H1 (cell line): ENCODE measurements at regions not wholly inside any gene's neighbourhood (a gene's known extent, or its start where the extent isn't known, plus 50 kb on each side); places are given as distances from the start of the nearest gene placed in this dataset.

Source experiments
- CTCF ChIA-PET: fragments of 300-600 bp; sonication (Branson Sonifier 250); formaldehyde crosslinking; loops from one replicate; lab custom pipeline; 2021; ENCODE audit not compliant: partially characterized antibody; lab: Charles Lee
- POLR2A ChIA-PET: fragments of 300-600 bp; sonication (Branson Sonifier 250); formaldehyde crosslinking; loops from one replicate; lab custom pipeline; 2021; ENCODE audit warnings: inconsistent platforms; ENCODE audit not compliant: partially characterized antibody; lab: Charles Lee
- DNase-seq, 2 experiments: peaks; one replicate each; pipeline versions ENCODE4 v3.0.0 to v3.0.0-alpha.2; 2010 to 2022; ENCODE audit warnings: low spot score in 2 of 2, low read depth in 1 of 2, mixed read lengths in 1 of 2
- FAIRE-seq: peaks from 2 replicates; lab custom pipeline; 2011; peaks lifted over from hg19 to GRCh38; lab: Jason Lieb, UNC
- H2AFZ ChIP-seq: 2 replicates; pipeline ENCODE4 v1.8.1; 2012; ENCODE audit warnings: low read length, inconsistent platforms
- H2AK5ac ChIP-seq: 2 replicates; pipeline ENCODE4 v1.6.1; 2013; ENCODE audit warnings: low read depth, low read length
- H2BK120ac ChIP-seq: replicated peaks from 2 replicates; pipeline ENCODE3; 2013; ENCODE audit warnings: low read depth, low read length, inconsistent platforms
- H2BK12ac ChIP-seq: 2 replicates; pipeline ENCODE4 v1.6.1; 2013; ENCODE audit warnings: low read depth, low read length
- H2BK15ac ChIP-seq: 2 replicates; pipeline ENCODE4 v1.6.1; 2013; ENCODE audit warnings: low read length
- H2BK20ac ChIP-seq: 2 replicates; pipeline ENCODE4 v1.6.1; 2013; ENCODE audit warnings: low read length
- H2BK5ac ChIP-seq: 2 replicates; pipeline ENCODE4 v1.6.1; 2013; ENCODE audit warnings: low read depth, low read length
- H3K14ac ChIP-seq: 2 replicates; pipeline ENCODE4 v1.6.1; 2013; ENCODE audit warnings: inconsistent platforms; ENCODE audit not compliant: insufficient read length
- H3K18ac ChIP-seq: 2 replicates; pipeline ENCODE4 v1.6.1; 2013; ENCODE audit warnings: low read length; ENCODE audit errors: extremely low read depth
- H3K23ac ChIP-seq: 2 replicates; pipeline ENCODE4 v1.6.1; 2013; ENCODE audit warnings: inconsistent platforms; ENCODE audit not compliant: insufficient read length
- H3K23me2 ChIP-seq: 2 replicates; pipeline ENCODE4 v1.6.1; 2013; ENCODE audit warnings: low read depth, low read length
- H3K27ac ChIP-seq: 2 replicates; pipeline ENCODE4 v1.6.1; 2011; ENCODE audit warnings: low read depth, low read length, inconsistent platforms
- H3K27me3 ChIP-seq, 4 experiments: replicated peaks in 1 of 4; 1 replicate in 1 of 4; 2 replicates in 3 of 4; pipeline versions ENCODE4 v1.6.1 to v1.8.1; 2011 to 2013; ENCODE audit warnings: low read length in 3 of 4, mild to moderate bottlenecking in 3 of 4, inconsistent platforms in 2 of 4, mixed read lengths in 2 of 4, moderate library complexity in 1 of 4; ENCODE audit not compliant: control insufficient read depth in 3 of 4, insufficient read depth in 3 of 4; ENCODE audit errors: extremely low read depth in 1 of 4
- H3K36me3 ChIP-seq, 4 experiments: 2 replicates each; pipeline versions ENCODE4 v1.6.1 to v1.8.1; 2011 to 2013; ENCODE audit warnings: mild to moderate bottlenecking in 4 of 4, low read length in 3 of 4, moderate library complexity in 2 of 4, control low read depth in 1 of 4, inconsistent platforms in 1 of 4; ENCODE audit not compliant: insufficient read depth in 4 of 4, control insufficient read depth in 2 of 4
- H3K4ac ChIP-seq: replicated peaks from 2 replicates; pipeline ENCODE3; 2013; ENCODE audit warnings: low read length, low read depth, mixed read lengths, inconsistent platforms; ENCODE audit not compliant: insufficient read length
- H3K4me1 ChIP-seq, 4 experiments: replicated peaks in 1 of 4; 1 replicate in 1 of 4; 2 replicates in 3 of 4; pipeline versions ENCODE4 v1.6.1 to v1.8.1; 2011 to 2013; ENCODE audit warnings: low read length in 3 of 4, inconsistent platforms in 2 of 4, mixed read lengths in 1 of 4; ENCODE audit not compliant: insufficient read depth in 4 of 4, control insufficient read depth in 3 of 4
- H3K4me2 ChIP-seq, 2 experiments: 2 replicates each; pipeline versions ENCODE4 v1.6.1 to v1.8.1; 2011 to 2013; ENCODE audit warnings: low read depth in 2 of 2, low read length in 2 of 2, control low read depth in 1 of 2, inconsistent platforms in 1 of 2, mild to moderate bottlenecking in 1 of 2; ENCODE audit not compliant: insufficient read depth in 1 of 2
- H3K4me3 ChIP-seq, 4 experiments: fragments of 200-600, 300-600 bp in 1 of 4; sonication (generic), shearing (Covaris generic), sonication (Bioruptor Twin) in 1 of 4; 2 replicates each; pipeline versions ENCODE4 v1.5.1 to v1.8.1; 2011 to 2016; ENCODE audit warnings: low read length in 4 of 4, low read depth in 3 of 4, control low read depth in 2 of 4, inconsistent platforms in 2 of 4, mild to moderate bottlenecking in 2 of 4, mixed read lengths in 1 of 4, moderate library complexity in 1 of 4; ENCODE audit not compliant: insufficient read depth in 2 of 4; ENCODE audit errors: extremely low read depth in 1 of 4
- H3K56ac ChIP-seq: replicated peaks from 2 replicates; pipeline ENCODE3; 2013; ENCODE audit warnings: low read depth, mild to moderate bottlenecking, mixed read lengths, low read length, inconsistent platforms; ENCODE audit not compliant: insufficient read length
- H3K79me1 ChIP-seq: 2 replicates; pipeline ENCODE4 v1.6.1; 2013; ENCODE audit warnings: low read depth, low read length, control low read depth
- H3K79me2 ChIP-seq, 2 experiments: 2 replicates each; pipeline versions ENCODE4 v1.6.1 to v1.8.1; 2012 to 2013; ENCODE audit warnings: low read length in 2 of 2, mild to moderate bottlenecking in 2 of 2, inconsistent platforms in 1 of 2; ENCODE audit not compliant: insufficient read depth in 2 of 2, control insufficient read depth in 1 of 2
- H3K9ac ChIP-seq, 4 experiments: replicated peaks in 1 of 4; 1 replicate in 1 of 4; 2 replicates in 3 of 4; pipeline versions ENCODE4 v1.6.1 to v1.8.1; 2011 to 2013; ENCODE audit warnings: low read depth in 3 of 4, low read length in 3 of 4, control low read depth in 2 of 4, mild to moderate bottlenecking in 2 of 4, moderate library complexity in 2 of 4, inconsistent platforms in 1 of 4; ENCODE audit errors: extremely low read depth in 1 of 4
- H3K9me3 ChIP-seq, 2 experiments: 2 replicates each; pipeline versions ENCODE4 v1.6.1 to v1.8.1; 2012 to 2013; ENCODE audit warnings: mild to moderate bottlenecking in 2 of 2, moderate library complexity in 2 of 2, control low read depth in 1 of 2, inconsistent platforms in 1 of 2, low read depth in 1 of 2, low read length in 1 of 2, mixed read lengths in 1 of 2; ENCODE audit not compliant: insufficient read depth in 2 of 2
- H4K20me1 ChIP-seq, 2 experiments: replicated peaks in 1 of 2; 2 replicates each; pipeline versions ENCODE3 to v1.8.1; 2011 to 2013; ENCODE audit warnings: inconsistent platforms in 2 of 2, low read length in 2 of 2, mild to moderate bottlenecking in 1 of 2; ENCODE audit not compliant: insufficient read depth in 2 of 2, control insufficient read depth in 1 of 2
- H4K5ac ChIP-seq: 2 replicates; pipeline ENCODE4 v1.6.1; 2013; ENCODE audit warnings: low read length, low read depth, mixed read lengths, inconsistent platforms; ENCODE audit not compliant: insufficient read length
- H4K8ac ChIP-seq: 2 replicates; pipeline ENCODE4 v1.8.0; 2013; ENCODE audit warnings: mild to moderate bottlenecking, moderate library complexity, low read length, inconsistent platforms; ENCODE audit not compliant: insufficient read depth; ENCODE audit errors: extremely low read depth
- H4K91ac ChIP-seq: replicated peaks from 2 replicates; pipeline ENCODE3; 2013; ENCODE audit warnings: low read length, mixed read lengths, inconsistent platforms; ENCODE audit not compliant: insufficient read length
- CHD1 ChIP-seq: IDR thresholded peaks from 2 replicates; pipeline ENCODE4 v1.6.1; 2012; ENCODE audit warnings: low read depth, low read length, improper control_type of control experiment
- JUN ChIP-seq: IDR thresholded peaks from 2 replicates; pipeline ENCODE4 v1.6.1; 2011; ENCODE audit warnings: low read depth, mild to moderate bottlenecking, improper control_type of control experiment, low read length
- JUND ChIP-seq: IDR thresholded peaks from 2 replicates; pipeline ENCODE4 v1.6.1; 2011; ENCODE audit warnings: mild to moderate bottlenecking, improper control_type of control experiment, low read length
- NANOG ChIP-seq: IDR thresholded peaks from 2 replicates; pipeline ENCODE4 v1.6.1; 2011; ENCODE audit warnings: low read length, low read depth, mild to moderate bottlenecking, inconsistent platforms; ENCODE audit not compliant: insufficient read depth, poor library complexity, severe bottlenecking
- NRF1 ChIP-seq: IDR thresholded peaks from 2 replicates; pipeline ENCODE4 v1.6.1; 2011; ENCODE audit warnings: mild to moderate bottlenecking, low read depth, low read length, improper control_type of control experiment
- TAF7 ChIP-seq: optimal IDR thresholded peaks from 2 replicates; pipeline ENCODE3; 2011; ENCODE audit warnings: low read depth, mild to moderate bottlenecking, inconsistent platforms, low read length, moderate library complexity, borderline replicate concordance
- WGBS, 2 experiments: shearing (Covaris generic) in 1 of 2; methylation state at CpG; one replicate each; pipeline versions ENCODE4 v1.1.6 to v1.1.7; 2013 to 2015; ENCODE audit warnings: low lambda C conversion rate in 2 of 2, mixed read lengths in 2 of 2, inconsistent platforms in 1 of 2, low coverage in 1 of 2, missing lambda C conversion rate in 1 of 2; ENCODE audit not compliant: insufficient replicate concordance in 2 of 2, insufficient coverage in 1 of 2, insufficient read length in 1 of 2; ENCODE audit errors: extremely low coverage in 1 of 2, missing lambda C conversion rate in 1 of 2; 5-methylcytosine and 5-hydroxymethylcytosine counted together

- H4K5ac ChIP-seq, result no peak overlapping the region
- no peak overlapping the region for H3K27ac ChIP-seq
- no peaks in the 10 kb centered on the region for H4K20me1 ChIP-seq
- H3K79me2 ChIP-seq, result no peaks in the 10 kb centered on the region
- no peak overlapping the region for H3K4ac ChIP-seq
- 0 out of 2 replicates have a peak overlapping the region, but pooled peaks have one; percentile 59 for H2AFZ ChIP-seq
- no peak overlapping the region for H3K4me3 ChIP-seq
- FAIRE-seq (no peak), DNase-seq (no peak)
- no peak overlapping the region for H2BK15ac ChIP-seq
- no peaks in the 10 kb centered on the region for H3K79me1 ChIP-seq
- no peak overlapping the region for H3K56ac ChIP-seq
- no peak overlapping the region for H4K91ac ChIP-seq
- POLR2A ChIA-PET, result no interaction called here
- CTCF ChIA-PET, result no interaction called here
- peak overlapping the region; percentile 25; the same call in 1 of the 2 replicates for H4K8ac ChIP-seq
- H3K23me2 ChIP-seq, result no peaks in the 10 kb centered on the region
- H2BK120ac ChIP-seq, result no peak overlapping the region
- no peaks in the 10 kb centered on the region for H3K36me3 ChIP-seq
- H3K4me1 ChIP-seq, result no peaks in the 10 kb centered on the region
- no peak overlapping the region for H2BK20ac ChIP-seq
- 90% methylated on average over 11 of the region's 11 CpGs; no CpG with 5 or more reads in 1 of the 2 experiments for WGBS, 2 experiments
- H3K9me3 ChIP-seq, result no peaks in the 10 kb centered on the region
- no peak overlapping the region for H3K14ac ChIP-seq
- no peak overlapping the region for H2AK5ac ChIP-seq
- no peak overlapping the region for H3K18ac ChIP-seq
- no peak overlapping the region for H3K23ac ChIP-seq
- H3K4me2 ChIP-seq, result no peak overlapping the region
- no peaks in the 10 kb centered on the region for H3K27me3 ChIP-seq
- no peak overlapping the region for H2BK12ac ChIP-seq
- H2BK5ac ChIP-seq, result no peak overlapping the region
- no peak overlapping the region for H3K9ac ChIP-seq
- TF ChIP-seq CHD1 (no peak), NANOG (no peak), JUND (no peak), JUN (no peak), NRF1 (no peak), TAF7 (no peak)
Measured at GRCh38 chr21:16133248-16133647, 403.5 kb downstream of the USP25 start.
